A549 (cell line): ENCODE measurements at regions not wholly inside any gene's neighbourhood (a gene's known extent, or its start where the extent isn't known, plus 50 kb on each side); places are given as distances from the start of the nearest gene placed in this dataset.

Source experiments
- ATAC-seq, 2 experiments: fragments of 200-7000 bp in 1 of 2; fragments of >200 bp in 1 of 2; cut with Nextera tagmentation in 1 of 2; cut with Tn5 transposase in 1 of 2; 3 replicates each; pipeline versions ENCODE4 v1.8.0 to v1.9.1; 2018 to 2020; ENCODE audit warnings: mild to moderate bottlenecking in 1 of 2, moderate library complexity in 1 of 2
- CTCF ChIA-PET: fragments of 300-600 bp; sonication (Branson Sonifier 250); formaldehyde crosslinking; extraction: SDS; loops from one replicate; lab custom pipeline; 2021; ENCODE audit warnings: antibody characterized with exemption, inconsistent platforms; lab: Yijun Ruan, JAX
- POLR2A ChIA-PET: fragments of 350-600 bp; formaldehyde crosslinking; extraction: SDS; loops from one replicate; lab custom pipeline; 2021; ENCODE audit warnings: antibody characterized with exemption, inconsistent platforms; lab: Yijun Ruan, JAX
- DNase-seq, 2 experiments: peaks; one replicate each; pipeline versions ENCODE4 v3.0.0 to v3.0.0-alpha.2; 2011 to 2016; ENCODE audit warnings: low read depth in 1 of 2, low spot score in 1 of 2
- FAIRE-seq: peaks from 2 replicates; lab custom pipeline; 2011; peaks lifted over from hg19 to GRCh38; lab: Jason Lieb, UNC
- H3K27ac ChIP-seq, 2 experiments: fragments of >200 bp; sonication (Bioruptor Twin); formaldehyde crosslinking; 3 replicates each; pipeline ENCODE4 v1.5.1; 2016 to 2017
- H3K4me1 ChIP-seq: fragments of >200 bp; sonication (Bioruptor Twin); formaldehyde crosslinking; 3 replicates; pipeline ENCODE4 v1.6.1; 2016
- H3K4me2 ChIP-seq: fragments of >200 bp; sonication (Bioruptor Twin); formaldehyde crosslinking; 3 replicates; pipeline ENCODE4 v1.6.1; 2016
- H3K4me3 ChIP-seq: fragments of >200 bp; sonication (Bioruptor Twin); formaldehyde crosslinking; 3 replicates; pipeline ENCODE4 v1.5.1; 2016
- H3K9me3 ChIP-seq: fragments of >200 bp; sonication (Bioruptor Twin); formaldehyde crosslinking; 3 replicates; pipeline ENCODE4 v1.6.1; 2016
- ATOH8 ChIP-seq: fragments of 250-450 bp; sonication (Bioruptor Pico); IDR thresholded peaks from 2 replicates; pipeline ENCODE4 v1.5.0; 2020; ENCODE audit warnings: low read depth, mild to moderate bottlenecking, moderate library complexity
- BHLHE40 ChIP-seq: IDR thresholded peaks from 2 replicates; pipeline ENCODE4 v1.6.1; 2012; ENCODE audit warnings: low read depth, low read length, inconsistent platforms
- CBX2 ChIP-seq: fragments of 200-600 bp; sonication (generic); IDR thresholded peaks from 2 replicates; pipeline ENCODE4 v1.6.1; 2016; ENCODE audit warnings: low read depth, mild to moderate bottlenecking, borderline replicate concordance
- CBX8 ChIP-seq: fragments of 200-600 bp; sonication (generic); IDR thresholded peaks from 2 replicates; pipeline ENCODE4 v1.6.1; 2016
- CEBPB ChIP-seq, 2 experiments: fragments of >200 bp in 1 of 2; sonication (Bioruptor Twin) in 1 of 2; formaldehyde crosslinking in 1 of 2; IDR thresholded peaks; 2 replicates each; pipeline ENCODE4 v1.6.1; 2012 to 2016
- CHD4 ChIP-seq: fragments of 200-600 bp; sonication (generic); IDR thresholded peaks from 2 replicates; pipeline ENCODE4 v1.6.1; 2016; ENCODE audit warnings: antibody characterized with exemption, mild to moderate bottlenecking, borderline replicate concordance
- FOSB ChIP-seq: fragments of 250-450 bp; sonication (Bioruptor Pico); IDR thresholded peaks from 2 replicates; pipeline ENCODE4 v1.5.0; 2020; ENCODE audit warnings: mild to moderate bottlenecking, moderate library complexity
- GATA3 ChIP-seq: IDR thresholded peaks from 2 replicates; pipeline ENCODE4 v1.6.1; 2012; ENCODE audit warnings: borderline replicate concordance
- HOXB13 ChIP-seq: fragments of 250-450 bp; sonication (Bioruptor Pico); IDR thresholded peaks from 2 replicates; pipeline ENCODE4 v1.5.0; 2020; ENCODE audit warnings: low read depth, mild to moderate bottlenecking, moderate library complexity
- KDM1A ChIP-seq: fragments of 200-600 bp; sonication (generic); IDR thresholded peaks from 2 replicates; pipeline ENCODE4 v1.6.1; 2016; ENCODE audit warnings: low read depth, mild to moderate bottlenecking
- MAX ChIP-seq: IDR thresholded peaks from 2 replicates; pipeline ENCODE4 v1.6.1; 2012
- MYC ChIP-seq: IDR thresholded peaks from 2 replicates; pipeline ENCODE4 v1.6.1; 2012; ENCODE audit warnings: mild to moderate bottlenecking, inconsistent platforms, low read length, improper control_type of control experiment, borderline replicate concordance
- NR3C1 ChIP-seq: fragments of >200 bp; sonication (Bioruptor Twin); formaldehyde crosslinking; IDR thresholded peaks from 3 replicates; pipeline ENCODE4 v1.6.1; 2017
- POLR2A ChIP-seq: IDR thresholded peaks from 2 replicates; pipeline ENCODE4 v1.6.1; 2012; ENCODE audit warnings: mild to moderate bottlenecking, low read length
- POLR2AphosphoS2 ChIP-seq: conservative IDR thresholded peaks from 2 replicates; pipeline ENCODE4 v1.6.1; 2012; ENCODE audit warnings: low read length, improper control_type of control experiment, inconsistent platforms
- RFX5 ChIP-seq: fragments of 450-650 bp; IDR thresholded peaks from 2 replicates; pipeline ENCODE4 v1.7.1; 2014; ENCODE audit warnings: antibody characterized with exemption, mild to moderate bottlenecking, moderate library complexity
- TFCP2L1 ChIP-seq: fragments of 250-450 bp; sonication (Bioruptor Pico); IDR thresholded peaks from 2 replicates; pipeline ENCODE4 v1.5.0; 2021; ENCODE audit warnings: mild to moderate bottlenecking
- ZC3H11A ChIP-seq: fragments of 450-650 bp; IDR thresholded peaks from 2 replicates; pipeline ENCODE4 v1.6.1; 2014; ENCODE audit warnings: antibody characterized with exemption, mild to moderate bottlenecking
- ZNF302 ChIP-seq: fragments of 250-450 bp; sonication (Bioruptor Pico); IDR thresholded peaks from 2 replicates; pipeline ENCODE4 v1.9.0; 2021; ENCODE audit warnings: inconsistent platforms, mild to moderate bottlenecking, moderate library complexity
- WGBS: methylation state at CpG from one replicate; pipeline ENCODE4 v1.1.6; 2017; ENCODE audit errors: missing lambda C conversion rate; 5-methylcytosine and 5-hydroxymethylcytosine counted together
- TF ChIP-seq, protein P1 (sequence below): fragments of 200-600 bp; sonication (generic); IDR thresholded peaks from 2 replicates; pipeline ENCODE4 v1.6.1; 2016; ENCODE audit warnings: antibody characterized with exemption, mild to moderate bottlenecking, moderate library complexity
- TF ChIP-seq, protein P2 (sequence below): IDR thresholded peaks from 2 replicates; pipeline ENCODE4 v1.6.1; 2012
- TF ChIP-seq, protein P3 (sequence below): fragments of 450-650 bp; IDR thresholded peaks from 2 replicates; pipeline ENCODE4 v1.6.1; 2014; ENCODE audit warnings: antibody characterized with exemption

- no peak overlapping the region for H3K4me2 ChIP-seq
- ChIA-PET CTCF (interaction anchor here (1.1 to 3.4 kb wide), 2 partner anchors 9 to 11 kb away, joined by 3 to 16 read pairs; no protein-coding TSS in a partner anchor), POLR2A (no interaction called here)
- no peaks in the 10 kb centered on the region for H3K4me1 ChIP-seq
- H3K9me3 ChIP-seq, result no peaks in the 10 kb centered on the region
- DNase-seq, result no peak
- H3K4me3 ChIP-seq, result no peak overlapping the region
- no peak for FAIRE-seq
- no peak; a peak in 1 of 6 replicates for ATAC-seq
- no peak for TF ChIP-seq BHLHE40
- TF ChIP-seq CEBPB (IDR thresholded peaks at IDR 0.05), result no peak
- no peak for TF ChIP-seq POLR2AphosphoS2
- TF ChIP-seq, protein P1, sequence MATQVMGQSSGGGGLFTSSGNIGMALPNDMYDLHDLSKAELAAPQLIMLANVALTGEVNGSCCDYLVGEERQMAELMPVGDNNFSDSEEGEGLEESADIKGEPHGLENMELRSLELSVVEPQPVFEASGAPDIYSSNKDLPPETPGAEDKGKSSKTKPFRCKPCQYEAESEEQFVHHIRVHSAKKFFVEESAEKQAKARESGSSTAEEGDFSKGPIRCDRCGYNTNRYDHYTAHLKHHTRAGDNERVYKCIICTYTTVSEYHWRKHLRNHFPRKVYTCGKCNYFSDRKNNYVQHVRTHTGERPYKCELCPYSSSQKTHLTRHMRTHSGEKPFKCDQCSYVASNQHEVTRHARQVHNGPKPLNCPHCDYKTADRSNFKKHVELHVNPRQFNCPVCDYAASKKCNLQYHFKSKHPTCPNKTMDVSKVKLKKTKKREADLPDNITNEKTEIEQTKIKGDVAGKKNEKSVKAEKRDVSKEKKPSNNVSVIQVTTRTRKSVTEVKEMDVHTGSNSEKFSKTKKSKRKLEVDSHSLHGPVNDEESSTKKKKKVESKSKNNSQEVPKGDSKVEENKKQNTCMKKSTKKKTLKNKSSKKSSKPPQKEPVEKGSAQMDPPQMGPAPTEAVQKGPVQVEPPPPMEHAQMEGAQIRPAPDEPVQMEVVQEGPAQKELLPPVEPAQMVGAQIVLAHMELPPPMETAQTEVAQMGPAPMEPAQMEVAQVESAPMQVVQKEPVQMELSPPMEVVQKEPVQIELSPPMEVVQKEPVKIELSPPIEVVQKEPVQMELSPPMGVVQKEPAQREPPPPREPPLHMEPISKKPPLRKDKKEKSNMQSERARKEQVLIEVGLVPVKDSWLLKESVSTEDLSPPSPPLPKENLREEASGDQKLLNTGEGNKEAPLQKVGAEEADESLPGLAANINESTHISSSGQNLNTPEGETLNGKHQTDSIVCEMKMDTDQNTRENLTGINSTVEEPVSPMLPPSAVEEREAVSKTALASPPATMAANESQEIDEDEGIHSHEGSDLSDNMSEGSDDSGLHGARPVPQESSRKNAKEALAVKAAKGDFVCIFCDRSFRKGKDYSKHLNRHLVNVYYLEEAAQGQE, result no peak
- no peak for TF ChIP-seq NR3C1
- no peak for TF ChIP-seq GATA3
- no peak for TF ChIP-seq ZC3H11A
- TF ChIP-seq POLR2A, result no peak
- no peak for TF ChIP-seq FOSB
- no peak for TF ChIP-seq ATOH8 (CRISPR knock-in tag)
- no peak for TF ChIP-seq CHD4
- H3K27ac ChIP-seq, result no peak overlapping the region
Measured at GRCh38 chr9:17052626-17053025, 82.2 kb upstream of the CNTLN start.

DNA sequence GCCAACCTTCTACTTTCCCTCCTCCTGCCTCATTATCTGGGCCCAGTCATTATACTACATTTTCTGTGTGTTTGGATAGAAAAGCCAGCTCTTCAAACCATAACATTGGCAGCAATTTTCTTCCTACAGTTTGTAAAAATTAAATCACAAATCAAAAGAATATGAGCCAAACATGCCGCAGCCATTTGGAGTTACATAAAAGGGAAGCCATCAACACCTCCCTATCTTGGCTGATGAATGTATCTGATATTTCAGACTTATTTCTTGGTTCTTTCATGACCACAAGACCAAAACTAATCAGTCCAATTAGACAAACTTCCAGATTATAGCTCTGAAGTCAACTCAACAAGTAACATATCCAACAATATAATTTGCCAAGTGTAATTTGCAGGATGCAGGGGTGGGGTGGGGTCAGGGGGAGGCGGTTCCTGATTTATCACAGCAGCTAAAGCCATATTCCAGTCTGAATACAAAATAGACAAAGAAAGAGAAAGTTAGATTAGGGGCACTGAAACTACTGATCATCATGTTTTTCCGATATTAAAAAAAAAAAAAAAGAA is 89.4 kb upstream of the CNTLN start:
- DNase-seq (no peak), FAIRE-seq (no peak), ATAC-seq (no peak)
- no peak for TF ChIP-seq FOSB
- no peak for TF ChIP-seq TFCP2L1
- no peak for TF ChIP-seq CBX2
- no peak for TF ChIP-seq MAX
- TF ChIP-seq, protein P2, sequence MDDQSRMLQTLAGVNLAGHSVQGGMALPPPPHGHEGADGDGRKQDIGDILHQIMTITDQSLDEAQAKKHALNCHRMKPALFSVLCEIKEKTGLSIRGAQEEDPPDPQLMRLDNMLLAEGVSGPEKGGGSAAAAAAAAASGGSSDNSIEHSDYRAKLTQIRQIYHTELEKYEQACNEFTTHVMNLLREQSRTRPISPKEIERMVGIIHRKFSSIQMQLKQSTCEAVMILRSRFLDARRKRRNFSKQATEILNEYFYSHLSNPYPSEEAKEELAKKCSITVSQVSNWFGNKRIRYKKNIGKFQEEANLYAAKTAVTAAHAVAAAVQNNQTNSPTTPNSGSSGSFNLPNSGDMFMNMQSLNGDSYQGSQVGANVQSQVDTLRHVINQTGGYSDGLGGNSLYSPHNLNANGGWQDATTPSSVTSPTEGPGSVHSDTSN, result no peak
- no peak for TF ChIP-seq CEBPB (IDR thresholded peaks at IDR 0.05)
- TF ChIP-seq KDM1A, result no peak
- no peak for TF ChIP-seq CHD4
- no peak for TF ChIP-seq POLR2AphosphoS2
- TF ChIP-seq ZNF302 (CRISPR knock-in tag), result no peak
- TF ChIP-seq MYC, result no peak
- TF ChIP-seq HOXB13 (CRISPR knock-in tag), result no peak
- no peak for TF ChIP-seq ZC3H11A
- TF ChIP-seq CBX8, result no peak
- TF ChIP-seq, protein P3, sequence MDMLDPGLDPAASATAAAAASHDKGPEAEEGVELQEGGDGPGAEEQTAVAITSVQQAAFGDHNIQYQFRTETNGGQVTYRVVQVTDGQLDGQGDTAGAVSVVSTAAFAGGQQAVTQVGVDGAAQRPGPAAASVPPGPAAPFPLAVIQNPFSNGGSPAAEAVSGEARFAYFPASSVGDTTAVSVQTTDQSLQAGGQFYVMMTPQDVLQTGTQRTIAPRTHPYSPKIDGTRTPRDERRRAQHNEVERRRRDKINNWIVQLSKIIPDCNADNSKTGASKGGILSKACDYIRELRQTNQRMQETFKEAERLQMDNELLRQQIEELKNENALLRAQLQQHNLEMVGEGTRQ, result no peak
- TF ChIP-seq RFX5, result no peak
- ChIA-PET POLR2A (no interaction called here), CTCF (no interaction called here)
- Histone ChIP-seq H3K4me3 (no peak overlapping the region), H3K27ac (no peak overlapping the region), H3K4me2 (no peak overlapping the region), H3K9me3 (no peaks in the 10 kb centered on the region), H3K4me1 (no peaks in the 10 kb centered on the region)
- 76% methylated on average over 3 of the region's 3 CpGs for WGBS
